ENCODE measurements at regions not wholly inside any gene's neighbourhood (a gene's known extent, or its start where the extent isn't known, plus 50 kb on each side); places are given as distances from the start of the nearest gene placed in this dataset.

DNA sequence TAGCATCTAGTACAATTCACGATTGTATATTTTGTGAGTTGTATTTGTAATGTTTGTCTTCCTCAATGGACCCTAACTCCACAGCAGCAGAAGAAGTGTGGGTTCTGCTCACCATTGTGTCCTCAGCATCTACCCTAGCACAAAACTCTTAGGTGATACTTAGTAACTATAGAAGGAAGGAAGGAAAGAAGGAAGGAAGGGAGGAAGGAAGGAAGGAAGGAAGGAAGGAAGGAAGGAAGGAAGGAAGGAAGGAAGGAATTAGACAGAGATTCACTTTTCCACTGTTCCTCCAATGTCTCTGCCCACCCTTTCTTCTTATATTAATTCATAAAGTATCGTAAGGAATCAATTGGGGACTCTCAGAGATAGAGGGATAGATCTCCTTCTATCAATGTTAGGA, 288.2 kb downstream of the NFIB start:
- H3K27me3 ChIP-seq: no peaks in the 10 kb centered on the region
- no peak for TF ChIP-seq POLR2AphosphoS5 (IDR thresholded peaks at IDR 0.05)
- TF ChIP-seq, protein P1, sequence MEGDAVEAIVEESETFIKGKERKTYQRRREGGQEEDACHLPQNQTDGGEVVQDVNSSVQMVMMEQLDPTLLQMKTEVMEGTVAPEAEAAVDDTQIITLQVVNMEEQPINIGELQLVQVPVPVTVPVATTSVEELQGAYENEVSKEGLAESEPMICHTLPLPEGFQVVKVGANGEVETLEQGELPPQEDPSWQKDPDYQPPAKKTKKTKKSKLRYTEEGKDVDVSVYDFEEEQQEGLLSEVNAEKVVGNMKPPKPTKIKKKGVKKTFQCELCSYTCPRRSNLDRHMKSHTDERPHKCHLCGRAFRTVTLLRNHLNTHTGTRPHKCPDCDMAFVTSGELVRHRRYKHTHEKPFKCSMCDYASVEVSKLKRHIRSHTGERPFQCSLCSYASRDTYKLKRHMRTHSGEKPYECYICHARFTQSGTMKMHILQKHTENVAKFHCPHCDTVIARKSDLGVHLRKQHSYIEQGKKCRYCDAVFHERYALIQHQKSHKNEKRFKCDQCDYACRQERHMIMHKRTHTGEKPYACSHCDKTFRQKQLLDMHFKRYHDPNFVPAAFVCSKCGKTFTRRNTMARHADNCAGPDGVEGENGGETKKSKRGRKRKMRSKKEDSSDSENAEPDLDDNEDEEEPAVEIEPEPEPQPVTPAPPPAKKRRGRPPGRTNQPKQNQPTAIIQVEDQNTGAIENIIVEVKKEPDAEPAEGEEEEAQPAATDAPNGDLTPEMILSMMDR (IDR thresholded peaks at IDR 0.05): no peak
- no peak for TF ChIP-seq POLR2A (IDR thresholded peaks at IDR 0.05)
- TF ChIP-seq EP300 (IDR thresholded peaks at IDR 0.05): no peak
- peaks cover 26% of the 10 kb centered on the region for H3K4me1 ChIP-seq
- no peaks in the 10 kb centered on the region for H3K36me3 ChIP-seq
- no peaks in the 10 kb centered on the region for H3K9me3 ChIP-seq
- no peak overlapping the region for H3K4me3 ChIP-seq
- WGBS: 47% methylated on average over 2 of the region's 2 CpGs
- no peak overlapping the region for H3K27ac ChIP-seq
- no peak for DNase-seq (ENCODE audit: low spot score in 2 of 2)

DNA sequence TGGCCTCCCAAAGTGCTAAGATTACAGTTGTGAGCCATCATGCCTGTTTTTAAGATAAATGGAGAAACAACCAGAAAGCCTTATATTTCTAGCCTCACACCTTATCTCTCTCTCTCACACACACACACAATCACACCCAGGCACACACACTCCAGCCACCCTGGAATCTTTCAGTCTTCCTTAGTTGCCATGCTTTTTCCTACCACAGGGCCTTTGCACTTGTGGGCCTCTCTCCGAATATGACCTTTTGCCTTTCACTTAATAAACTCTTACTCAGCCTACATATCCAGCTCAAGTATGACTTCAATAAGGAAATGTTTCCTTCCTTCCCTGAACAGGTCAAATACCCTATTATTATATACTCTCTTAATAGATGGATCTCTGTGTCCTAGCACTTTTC, 290.7 kb downstream of the NFIB start:
- no peak overlapping the region for H3K27ac ChIP-seq
- 97% methylated on average over 1 of the region's 1 CpG for WGBS
- no peak overlapping the region for H3K4me3 ChIP-seq
- no peak for DNase-seq (ENCODE audit: low spot score in 2 of 2)
- TF ChIP-seq, protein P1 (IDR thresholded peaks at IDR 0.05): no peak
- no peak for TF ChIP-seq POLR2A (IDR thresholded peaks at IDR 0.05)
- TF ChIP-seq EP300 (IDR thresholded peaks at IDR 0.05): no peak
- no peak for TF ChIP-seq POLR2AphosphoS5 (IDR thresholded peaks at IDR 0.05)
- H3K36me3 ChIP-seq: no peaks in the 10 kb centered on the region
- no peaks in the 10 kb centered on the region for H3K9me3 ChIP-seq
- no peaks in the 10 kb centered on the region for H3K27me3 ChIP-seq
- H3K4me1 ChIP-seq: peaks cover 15% of the 10 kb centered on the region

DNA sequence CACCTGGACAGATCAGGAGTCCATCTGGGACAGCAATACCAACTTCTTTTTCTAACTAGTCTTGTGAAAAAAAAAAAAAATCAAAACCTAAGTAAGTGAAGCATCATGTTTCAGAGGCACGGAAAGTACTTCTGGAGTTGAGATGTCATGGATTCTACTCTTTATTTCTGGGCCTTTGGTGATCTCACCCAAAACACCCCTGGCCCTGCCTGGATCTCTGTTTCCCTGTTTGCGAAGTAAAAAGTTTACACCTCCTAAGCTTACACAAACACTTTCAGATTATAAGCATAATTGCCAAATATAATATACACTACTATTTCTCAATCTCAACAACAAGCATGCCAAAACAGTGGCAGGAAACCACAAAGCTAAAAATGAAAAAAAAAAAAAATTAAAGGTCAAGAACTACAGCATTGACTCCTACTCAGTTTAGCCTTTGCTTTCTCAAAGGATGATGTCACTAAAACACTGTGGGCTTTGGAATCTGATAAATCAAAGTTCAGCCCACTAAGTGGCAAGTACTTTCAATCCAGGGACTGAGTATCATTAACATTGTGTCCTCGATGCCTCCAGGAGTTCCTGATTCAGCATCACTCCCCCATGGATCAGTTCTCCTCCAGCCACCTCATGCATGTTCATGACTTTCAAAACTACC, 291.9 kb downstream of the NFIB start:
- Histone ChIP-seq H3K36me3 (no peaks in the 10 kb centered on the region), H3K4me3 (no peak overlapping the region), H3K27me3 (no peaks in the 10 kb centered on the region), H3K4me1 (peaks cover 11% of the 10 kb centered on the region), H3K27ac (no peak overlapping the region), H3K9me3 (no peaks in the 10 kb centered on the region)
- DNase-seq (ENCODE audit: low spot score in 2 of 2): no peak
- WGBS: 51% methylated on average over 3 of the region's 3 CpGs
- TF ChIP-seq, protein P1 (IDR thresholded peaks at IDR 0.05): no peak
- TF ChIP-seq POLR2AphosphoS5 (IDR thresholded peaks at IDR 0.05) (no peak), POLR2A (IDR thresholded peaks at IDR 0.05) (no peak), EP300 (IDR thresholded peaks at IDR 0.05) (no peak)

DNA sequence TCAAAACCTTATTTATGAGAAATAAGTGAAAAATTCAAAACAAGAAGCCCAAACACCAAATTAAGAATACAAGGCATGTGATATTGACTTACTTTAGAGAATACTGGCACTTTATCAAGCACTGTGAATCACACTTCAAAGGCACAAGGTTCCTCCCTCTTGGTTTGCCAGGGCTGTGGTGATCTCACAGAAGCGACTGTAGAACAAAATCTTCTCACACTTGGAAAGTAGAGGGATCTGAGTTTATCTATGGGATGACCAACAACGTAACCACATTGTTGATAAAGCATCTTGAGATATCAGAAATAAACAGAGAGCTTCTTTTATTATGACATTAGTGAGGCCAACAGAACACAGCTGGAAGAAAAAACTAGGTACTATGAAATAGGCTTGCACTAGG, 295.9 kb downstream of the NFIB start:
- Histone ChIP-seq H3K27ac (no peak overlapping the region), H3K9me3 (no peaks in the 10 kb centered on the region), H3K27me3 (no peaks in the 10 kb centered on the region), H3K4me3 (no peak overlapping the region), H3K4me1 (peaks cover 7% of the 10 kb centered on the region), H3K36me3 (no peaks in the 10 kb centered on the region)
- DNase-seq (ENCODE audit: low spot score in 2 of 2): no peak
- TF ChIP-seq, protein P1 (IDR thresholded peaks at IDR 0.05): no peak
- TF ChIP-seq EP300 (IDR thresholded peaks at IDR 0.05) (no peak), POLR2A (IDR thresholded peaks at IDR 0.05) (no peak), POLR2AphosphoS5 (IDR thresholded peaks at IDR 0.05) (no peak)
- 34% methylated on average over 2 of the region's 2 CpGs for WGBS

DNA sequence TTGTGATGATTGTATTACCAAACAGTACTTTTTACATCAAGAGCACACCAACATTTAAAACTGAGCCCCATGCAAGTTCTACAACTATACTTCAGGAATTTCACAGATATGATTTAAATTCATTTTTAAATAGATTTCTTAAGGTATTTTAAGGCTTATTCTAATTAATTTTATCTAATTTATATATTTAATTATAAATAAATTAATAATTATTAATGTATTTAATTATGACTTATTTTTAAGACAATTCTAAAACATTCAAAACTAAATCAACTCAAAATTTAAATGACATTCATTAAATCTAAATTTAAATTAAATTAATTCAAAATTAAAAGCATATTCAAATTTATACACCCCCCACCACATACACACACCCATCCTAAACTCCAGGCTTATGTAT, 299.2 kb downstream of the NFIB start:
- no peak for DNase-seq (ENCODE audit: low spot score in 2 of 2)
- Histone ChIP-seq H3K36me3 (no peaks in the 10 kb centered on the region), H3K4me1 (peaks cover 12% of the 10 kb centered on the region), H3K27ac (no peak overlapping the region), H3K9me3 (no peaks in the 10 kb centered on the region), H3K4me3 (no peak overlapping the region), H3K27me3 (no peaks in the 10 kb centered on the region)
- TF ChIP-seq POLR2AphosphoS5 (IDR thresholded peaks at IDR 0.05): no peak
- no peak for TF ChIP-seq POLR2A (IDR thresholded peaks at IDR 0.05)
- TF ChIP-seq EP300 (IDR thresholded peaks at IDR 0.05): no peak
- TF ChIP-seq, protein P1 (IDR thresholded peaks at IDR 0.05): no peak

Data from suprapubic skin (tissue), 4 donors.